HG02973 (cell line): ENCODE measurements at regions not wholly inside any gene's neighbourhood (a gene's known extent, or its start where the extent isn't known, plus 50 kb on each side); places are given as distances from the start of the nearest gene placed in this dataset.

Experiments
- ATAC-seq: cut with Tn5 transposase; IDR thresholded peaks from one replicate; pipeline ENCODE4 v1.9.1; 2021; ENCODE audit warnings: moderate library complexity; ENCODE audit not compliant: unreplicated experiment

DNA sequence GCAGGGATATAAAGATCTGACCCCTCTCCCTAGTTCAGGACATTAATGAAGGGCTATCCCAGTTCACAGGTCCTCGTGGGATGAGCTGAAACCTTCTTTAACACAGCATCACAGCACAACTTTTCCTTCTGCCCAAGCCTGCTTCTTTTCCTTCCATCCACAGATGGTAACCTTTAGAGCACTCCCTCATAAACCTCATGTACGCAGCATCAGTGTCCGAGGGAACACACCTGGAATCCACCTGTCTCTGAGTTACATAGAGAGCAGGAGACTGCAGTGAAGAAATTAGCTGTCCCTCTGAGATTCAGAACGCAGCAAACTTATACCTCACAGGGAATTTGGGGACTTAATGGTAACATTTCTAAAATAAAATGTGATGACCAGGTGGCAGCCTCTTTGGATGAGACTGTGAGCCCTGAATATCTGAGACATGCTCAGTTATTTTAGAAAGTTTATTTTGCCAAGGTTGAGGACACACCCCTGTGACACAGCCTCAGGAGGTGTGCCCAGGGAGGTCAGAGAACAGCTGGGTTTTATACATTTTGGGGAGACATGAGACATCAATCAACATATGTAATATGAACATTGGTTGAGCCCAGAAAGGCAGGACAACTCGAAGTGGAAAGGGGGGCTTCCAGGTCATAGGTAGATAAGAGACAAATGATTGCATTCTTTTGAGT, 73.8 kb upstream of the PACRGL start:
- ATAC-seq, result no peak

DNA sequence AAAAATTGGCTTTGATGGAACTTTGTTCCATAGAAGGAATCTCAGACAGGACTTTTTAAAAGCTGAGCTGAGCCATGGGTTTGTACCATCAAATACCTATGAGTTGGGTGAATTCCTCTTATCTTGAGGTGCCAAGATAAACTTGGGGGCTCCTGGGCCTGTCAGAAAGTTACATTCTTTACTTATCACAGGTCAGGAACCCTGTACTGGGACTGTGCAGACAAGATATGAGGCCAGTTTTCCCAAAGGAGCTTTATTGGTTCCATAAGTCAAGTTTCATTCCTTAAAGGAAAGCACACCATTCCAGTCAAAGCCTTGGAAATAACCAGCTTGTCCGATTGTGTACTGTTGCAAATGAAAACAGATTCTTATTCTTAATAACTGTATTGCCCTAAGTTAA, 72.4 kb upstream of the PACRGL start:
- ATAC-seq, result no peak

DNA sequence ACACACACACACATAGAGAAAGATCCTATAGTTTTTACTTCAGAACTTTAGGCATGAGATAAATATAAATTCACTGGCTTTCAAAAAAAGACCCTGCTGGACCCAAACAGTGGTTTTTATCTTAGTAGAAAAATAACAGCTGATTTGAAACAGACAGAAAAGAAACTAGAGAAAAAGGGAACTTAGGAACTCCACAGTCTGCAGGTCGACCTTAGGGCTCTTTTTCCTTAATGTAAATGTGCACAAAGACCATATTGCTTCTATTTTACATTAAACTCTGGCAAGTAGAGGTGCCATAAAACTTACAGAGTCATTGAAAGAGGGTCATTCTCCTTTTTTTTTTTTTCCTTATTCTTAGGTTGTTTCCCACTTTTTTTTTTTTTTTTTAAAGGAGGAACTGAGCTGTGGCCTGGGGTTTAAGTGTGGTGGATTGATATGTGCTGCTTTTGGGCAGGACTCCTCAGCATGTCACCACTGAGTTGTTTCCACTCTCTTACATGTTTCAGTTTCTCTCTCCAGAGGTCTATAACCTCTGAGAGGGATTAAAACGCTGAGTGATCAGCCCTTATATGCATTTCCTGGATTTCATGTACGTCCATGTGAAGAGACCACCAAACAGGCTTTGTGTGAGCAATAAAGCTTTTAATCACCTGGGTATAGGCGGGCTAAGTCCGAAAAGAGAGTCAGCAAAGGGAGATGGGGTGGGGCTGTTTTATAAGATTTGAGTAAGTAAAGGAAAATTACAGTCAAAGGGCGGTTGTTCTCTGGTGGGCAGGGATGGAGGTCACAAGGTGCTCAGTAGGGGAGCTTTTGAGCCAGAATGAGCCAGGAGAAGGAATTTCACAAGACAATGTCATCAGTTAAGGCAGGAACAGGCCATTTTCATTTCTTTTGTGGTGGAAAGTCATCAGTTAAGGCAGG, 70.8 kb upstream of the PACRGL start:
- no peak for ATAC-seq

DNA sequence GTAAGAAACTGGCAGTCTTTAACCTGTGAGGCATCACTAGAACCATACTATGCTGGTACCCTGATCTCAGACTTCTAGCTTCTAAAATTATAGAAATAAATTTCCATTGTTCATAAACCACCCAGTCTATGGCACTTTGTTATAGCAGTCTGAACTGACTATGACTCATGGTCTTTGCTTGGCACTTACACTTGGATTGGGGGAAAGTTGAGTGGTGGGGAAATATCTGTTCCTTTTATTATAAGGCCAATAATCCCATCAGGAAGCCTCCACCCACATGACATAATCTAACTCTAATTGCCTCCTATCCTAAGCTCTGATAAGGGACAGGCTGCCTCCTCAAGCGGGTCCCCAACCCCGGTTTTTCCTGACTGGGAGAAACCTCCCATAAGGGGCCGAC, 61.4 kb upstream of the PACRGL start:
- no peak for ATAC-seq

DNA sequence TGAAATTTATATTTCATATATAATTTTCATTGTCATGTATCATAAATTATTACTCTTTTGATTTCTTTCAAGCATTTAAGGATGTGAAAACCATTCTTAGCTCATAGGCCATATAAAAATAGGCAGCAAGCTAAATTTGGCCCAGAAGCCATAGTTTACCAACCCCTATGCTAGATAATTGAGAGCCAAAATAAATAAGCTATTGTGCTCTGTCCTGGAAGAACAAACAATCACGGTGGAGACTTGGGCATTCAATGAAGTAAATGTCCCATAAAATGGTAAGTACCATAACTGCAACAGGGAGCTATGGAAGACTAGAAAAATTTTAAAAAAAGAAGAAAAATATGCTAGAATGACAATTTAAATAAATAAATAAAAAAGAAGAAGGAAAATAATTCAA, 60.9 kb upstream of the PACRGL start:
- ATAC-seq, result no peak

DNA sequence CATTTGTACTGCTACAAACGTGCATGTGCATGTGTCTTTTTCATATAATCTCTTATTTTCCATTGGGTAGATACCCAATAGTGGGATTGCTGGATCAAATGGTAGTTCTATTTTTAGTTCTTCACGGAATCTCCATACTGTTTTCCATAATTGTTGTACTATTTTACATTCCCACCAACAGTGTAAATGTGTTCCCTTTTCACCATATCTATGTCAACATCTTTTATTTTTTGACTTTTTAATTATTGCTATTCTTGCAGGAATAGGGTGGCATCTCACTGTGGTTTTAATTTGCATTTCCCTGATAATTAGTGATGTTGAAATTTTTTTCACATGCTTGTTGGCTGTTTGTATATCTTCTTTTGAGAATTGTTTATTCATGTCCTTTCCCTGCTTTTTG, 59.3 kb upstream of the PACRGL start:
- ATAC-seq, result no peak

DNA sequence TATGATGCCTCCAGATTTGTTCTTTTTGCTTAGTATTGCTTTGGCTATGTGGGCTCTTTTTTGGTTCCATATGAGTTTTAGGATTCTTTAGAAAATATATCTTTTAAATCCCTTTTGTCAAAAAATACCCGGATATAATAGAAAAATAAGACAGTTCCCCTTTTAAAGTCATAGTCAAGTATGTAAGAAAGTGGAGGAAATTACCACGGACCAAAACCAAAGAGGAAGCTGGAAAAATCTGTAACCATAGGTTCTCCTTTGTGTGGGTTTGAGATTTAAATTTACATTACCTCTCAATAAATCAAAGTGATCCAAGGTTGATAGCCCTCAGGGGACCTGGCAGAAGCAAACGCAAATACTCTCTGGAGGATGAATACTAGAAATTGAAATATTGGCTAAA, 58.3 kb upstream of the PACRGL start:
- ATAC-seq, result no peak

DNA sequence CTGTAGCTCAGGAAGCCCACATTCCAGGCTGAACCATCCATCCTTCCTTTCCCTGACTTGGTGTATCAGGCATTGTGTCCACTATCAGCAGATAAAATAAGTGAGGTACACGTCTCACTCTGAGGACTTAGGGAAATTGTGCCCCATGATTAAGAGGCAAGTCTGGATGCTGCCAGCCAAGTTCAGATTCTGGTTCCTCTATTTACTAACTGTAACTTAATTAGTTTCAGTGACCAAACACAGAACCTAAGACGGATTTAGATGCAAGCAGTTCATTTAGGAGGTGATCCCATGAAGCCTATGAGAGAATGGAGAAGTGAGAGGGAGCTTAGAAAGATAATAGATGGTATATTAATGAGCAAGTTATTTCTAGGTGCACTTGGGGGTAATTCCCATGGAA, 56.6 kb upstream of the PACRGL start:
- ATAC-seq, result no peak

DNA sequence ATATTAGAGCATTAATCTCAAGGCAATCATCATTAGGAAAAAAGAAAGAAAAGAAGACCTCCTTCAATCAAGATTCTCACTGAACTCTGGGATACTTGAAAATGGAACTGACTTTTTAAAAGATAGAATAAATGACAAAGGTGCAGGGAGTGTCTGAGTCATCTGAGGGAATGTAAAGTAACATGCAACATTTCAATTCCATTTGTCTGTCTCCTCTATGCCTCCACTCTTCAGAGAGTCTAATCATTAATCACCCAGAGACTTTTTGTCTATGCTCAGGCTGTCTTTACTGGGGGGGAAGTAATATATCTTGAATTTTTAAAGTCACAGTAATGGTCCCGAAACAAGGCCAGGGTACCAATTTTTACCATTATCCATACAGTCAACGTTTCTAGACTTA, 55.0 kb upstream of the PACRGL start:
- no peak for ATAC-seq

DNA sequence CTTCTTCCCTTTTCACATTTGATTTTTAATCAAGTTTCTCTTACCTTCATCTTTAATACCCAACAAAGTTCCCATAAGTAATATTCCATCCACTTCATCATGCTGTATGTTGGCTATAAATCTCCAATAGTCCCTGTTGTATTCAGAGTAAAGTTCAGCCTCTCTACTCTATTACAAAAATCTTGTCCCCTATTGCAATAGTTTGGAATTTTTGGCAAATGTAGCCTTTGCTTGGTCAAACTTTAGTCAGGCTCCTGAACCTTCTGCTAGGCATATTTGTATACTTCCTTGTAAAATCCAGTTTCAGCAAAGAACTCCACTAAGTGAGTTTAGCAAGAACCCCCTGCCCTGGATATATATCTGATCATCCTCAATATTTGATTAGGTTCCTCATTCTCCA, 54.0 kb upstream of the PACRGL start:
- ATAC-seq, result no peak
